ENCODE measurements at regions not wholly inside any gene's neighbourhood (a gene's known extent, or its start where the extent isn't known, plus 50 kb on each side); places are given as distances from the start of the nearest gene placed in this dataset.

GRCh38 chr5:144072518-144072927 is 97.9 kb downstream of the YIPF5 start:
- ATAC-seq, result peak; percentile 90
- TF ChIP-seq ZNF8 (CRISPR knock-in tag; IDR thresholded peaks at IDR 0.05) (no peak), BACH2 (CRISPR knock-in tag; IDR thresholded peaks at IDR 0.05; ENCODE audit: borderline replicate concordance) (no peak), ZFP30 (CRISPR knock-in tag; IDR thresholded peaks at IDR 0.05) (no peak), ISL1 (CRISPR knock-in tag; IDR thresholded peaks at IDR 0.05) (peak; percentile 89), CSRNP3 (CRISPR knock-in tag; IDR thresholded peaks at IDR 0.05) (no peak)

- TF ChIP-seq TSHZ2 (CRISPR knock-in tag; IDR thresholded peaks at IDR 0.05), result no peak
- no peak for TF ChIP-seq TOX (CRISPR knock-in tag; IDR thresholded peaks at IDR 0.05; ENCODE audit: borderline replicate concordance)
- no peak for TF ChIP-seq OSR1 (CRISPR knock-in tag; IDR thresholded peaks at IDR 0.05)
- TF ChIP-seq GLIS3 (CRISPR knock-in tag; IDR thresholded peaks at IDR 0.05), result no peak
- TF ChIP-seq ZNF70 (CRISPR knock-in tag; IDR thresholded peaks at IDR 0.05), result no peak
- no peak for TF ChIP-seq ESRRG (CRISPR knock-in tag; IDR thresholded peaks at IDR 0.05)
- no peak for TF ChIP-seq ISL1 (CRISPR knock-in tag; IDR thresholded peaks at IDR 0.05)
- TF ChIP-seq CREB5 (CRISPR knock-in tag; IDR thresholded peaks at IDR 0.05; ENCODE audit: low read depth), result no peak
- TF ChIP-seq ZC3H10 (CRISPR knock-in tag; IDR thresholded peaks at IDR 0.05), result no peak
- TF ChIP-seq CSRNP3 (CRISPR knock-in tag; IDR thresholded peaks at IDR 0.05), result no peak
- no peak for TF ChIP-seq POU6F1 (CRISPR knock-in tag; IDR thresholded peaks at IDR 0.05; ENCODE audit: borderline replicate concordance, low read depth)
- ATAC-seq, result no peak
These were observed 93.9 kb downstream of the YIPF5 start for GRCh38 chr5:144076521-144077083.

- TF ChIP-seq ZNF565 (CRISPR knock-in tag; conservative IDR thresholded peaks at IDR 0.05; ENCODE audit: low read depth) (no peak), ZNF8 (CRISPR knock-in tag; IDR thresholded peaks at IDR 0.05) (no peak), ZFP30 (CRISPR knock-in tag; IDR thresholded peaks at IDR 0.05) (no peak), ZNF70 (CRISPR knock-in tag; IDR thresholded peaks at IDR 0.05) (no peak), ARNTL (CRISPR knock-in tag; IDR thresholded peaks at IDR 0.05; ENCODE audit: borderline replicate concordance, low read depth) (no peak), PPARA (CRISPR knock-in tag; IDR thresholded peaks at IDR 0.05; ENCODE audit: borderline replicate concordance) (no peak), PATZ1 (CRISPR knock-in tag; IDR thresholded peaks at IDR 0.05; ENCODE audit: borderline replicate concordance) (no peak), OSR1 (CRISPR knock-in tag; IDR thresholded peaks at IDR 0.05) (no peak), ISL1 (CRISPR knock-in tag; IDR thresholded peaks at IDR 0.05) (no peak), GLIS3 (CRISPR knock-in tag; IDR thresholded peaks at IDR 0.05) (no peak), TCF4 (CRISPR knock-in tag; IDR thresholded peaks at IDR 0.05; ENCODE audit: borderline replicate concordance) (no peak), ESRRG (CRISPR knock-in tag; IDR thresholded peaks at IDR 0.05) (no peak), BACH2 (CRISPR knock-in tag; IDR thresholded peaks at IDR 0.05; ENCODE audit: borderline replicate concordance) (no peak)
- no peak for ATAC-seq
These were observed 87.3 kb downstream of the YIPF5 start for GRCh38 chr5:144083185-144083584.
